ENCODE measurements at regions not wholly inside any gene's neighbourhood (a gene's known extent, or its start where the extent isn't known, plus 50 kb on each side); places are given as distances from the start of the nearest gene placed in this dataset.

DNA sequence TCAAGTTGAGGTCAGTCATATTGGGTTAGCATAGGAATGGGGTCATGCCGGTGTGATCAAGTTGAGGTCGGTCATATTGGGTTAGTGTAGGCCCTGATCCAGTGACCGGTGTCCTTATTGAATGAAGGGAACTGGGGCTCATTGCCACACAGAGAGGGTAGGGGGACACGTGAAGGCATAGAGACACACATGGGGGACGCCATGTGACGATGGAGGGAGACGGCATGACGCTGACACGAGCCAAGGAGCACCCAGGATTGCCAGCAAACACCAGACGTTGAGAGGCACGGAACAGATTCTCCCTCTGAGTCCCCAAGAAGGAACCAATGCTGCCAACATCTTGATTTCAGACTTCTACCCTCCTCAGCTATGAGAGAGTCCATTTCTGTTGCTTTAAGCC, 136.9 kb upstream of the ZBTB40 start:
- DNase-seq (ENCODE audit: low read depth in 4 of 4, low spot score in 1 of 4): no peak

DNA sequence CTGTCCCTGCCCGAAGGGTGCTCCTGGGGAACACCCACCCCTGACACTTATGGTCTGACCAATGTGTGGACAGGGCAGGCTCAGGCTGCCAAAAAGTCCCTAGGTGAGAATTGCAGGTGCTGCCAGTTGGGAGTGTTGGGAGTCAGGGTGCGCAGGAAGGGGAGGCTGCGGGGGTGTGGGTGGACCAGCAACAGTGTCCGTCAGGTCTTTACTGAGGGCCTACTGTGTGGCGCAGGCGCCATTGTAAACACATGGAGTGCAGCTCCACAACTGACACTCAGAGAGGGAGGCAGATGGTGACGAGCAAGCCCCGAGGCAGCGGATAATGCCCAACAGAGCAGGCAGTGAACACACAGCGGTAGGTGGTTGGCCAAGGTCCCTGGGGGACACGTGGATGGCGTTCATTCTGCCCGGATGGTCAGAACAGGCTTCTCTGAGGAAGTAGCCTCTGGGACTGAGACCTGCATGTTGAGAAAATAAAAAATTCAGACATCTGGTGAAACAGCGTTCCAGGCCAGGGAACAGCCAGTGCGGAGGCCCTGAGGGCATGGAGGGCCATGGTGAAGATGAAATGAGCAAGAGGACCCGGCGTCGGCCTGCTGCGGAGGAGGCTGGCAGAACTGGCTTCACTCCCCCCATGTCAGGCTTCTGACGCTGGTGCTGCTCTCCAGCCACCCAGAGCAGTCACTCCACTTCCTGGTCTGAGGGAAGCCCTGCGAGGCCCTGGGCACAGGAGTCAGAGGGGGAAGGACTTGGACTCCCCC, 136.2 kb upstream of the ZBTB40 start:
- no peak for DNase-seq (ENCODE audit: low read depth in 4 of 4, low spot score in 1 of 4)

DNA sequence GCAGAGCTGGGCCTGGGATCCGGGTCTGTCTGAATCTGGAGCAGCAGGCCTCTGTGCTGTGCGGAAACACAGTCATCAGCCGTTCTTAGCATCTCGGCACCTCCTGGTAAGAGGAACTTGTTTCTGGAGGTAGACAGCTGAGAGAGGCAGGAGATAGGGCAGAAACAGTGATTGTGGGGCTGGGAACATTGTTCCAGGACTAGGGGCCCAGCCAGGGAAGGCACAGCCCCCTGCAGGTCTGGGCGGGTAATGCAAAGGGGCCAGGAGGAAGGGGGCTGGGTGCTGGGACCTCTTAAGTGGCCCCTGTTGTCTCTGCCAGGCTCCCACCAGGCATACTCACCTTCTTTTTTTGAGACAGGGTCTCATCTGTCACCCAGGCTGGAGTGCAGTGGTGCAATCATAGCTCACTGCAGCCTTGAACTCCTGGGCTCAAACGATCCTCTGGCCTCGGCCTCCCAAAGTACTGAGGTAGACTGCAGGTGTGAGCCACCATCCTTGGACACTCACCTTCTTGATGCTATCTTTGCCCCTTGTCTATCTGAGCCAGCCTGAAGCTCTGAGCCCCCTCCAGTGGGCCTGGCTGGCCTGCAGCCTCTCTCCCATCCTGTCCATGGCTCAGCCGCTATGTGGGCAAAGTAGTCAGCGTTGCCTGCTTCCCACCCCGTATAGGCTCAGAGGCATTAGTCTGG, 134.3 kb upstream of the ZBTB40 start:
- DNase-seq (ENCODE audit: low read depth in 4 of 4, low spot score in 1 of 4): no peak

DNA sequence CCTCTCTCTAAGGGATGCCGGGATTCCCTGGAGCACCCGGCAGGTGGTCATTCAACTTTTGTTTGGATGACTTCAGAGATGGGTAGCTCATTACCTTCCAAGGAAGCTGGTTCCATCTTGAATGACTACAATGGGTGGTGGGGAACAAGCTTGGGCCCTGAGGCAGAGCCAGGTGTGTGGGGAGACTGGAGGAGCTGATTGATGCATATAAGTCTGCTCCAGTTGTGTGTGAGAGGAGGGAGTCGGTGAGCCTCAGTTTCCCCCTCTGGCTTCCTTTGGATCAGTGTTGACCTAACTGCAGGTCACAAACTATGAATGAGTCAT, 133.8 kb upstream of the ZBTB40 start:
- no peak for DNase-seq (ENCODE audit: low read depth in 4 of 4, low spot score in 1 of 4)

DNA sequence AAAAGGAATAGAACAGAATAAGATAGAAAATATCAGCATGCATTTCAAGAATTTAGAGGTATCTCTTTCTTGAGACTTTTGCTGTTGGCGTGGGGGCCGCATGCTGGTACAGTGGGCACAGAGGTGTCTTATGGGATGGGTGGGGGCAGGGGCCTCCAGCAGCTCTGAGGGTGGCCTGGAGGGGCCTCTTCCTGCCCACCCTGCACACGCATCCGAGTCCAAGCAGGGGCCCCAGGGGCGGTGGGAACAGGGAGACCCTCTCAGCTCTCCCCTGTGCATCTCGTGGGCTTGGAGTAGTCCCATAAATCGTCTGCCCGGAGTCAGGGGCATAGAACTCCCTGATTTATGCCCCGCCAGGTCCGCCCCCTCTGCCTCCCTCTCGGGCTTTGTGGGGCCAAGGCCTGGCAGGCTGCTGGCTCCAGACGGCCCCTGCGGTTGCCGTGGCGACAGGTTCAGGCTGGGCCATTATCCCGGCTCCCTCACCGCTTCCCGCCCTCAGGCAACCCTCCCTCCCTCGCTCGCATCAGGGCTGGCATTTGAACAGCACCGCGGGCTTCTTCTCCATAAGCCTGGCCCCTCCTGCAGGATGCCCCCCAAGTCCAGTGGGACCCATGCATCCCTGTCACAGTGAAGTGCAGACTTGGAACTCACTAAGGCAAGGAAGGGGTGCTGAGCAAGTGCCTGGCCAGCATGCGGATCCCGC, 133.2 kb upstream of the ZBTB40 start:
- no peak for DNase-seq (ENCODE audit: low read depth in 4 of 4, low spot score in 1 of 4)

DNA sequence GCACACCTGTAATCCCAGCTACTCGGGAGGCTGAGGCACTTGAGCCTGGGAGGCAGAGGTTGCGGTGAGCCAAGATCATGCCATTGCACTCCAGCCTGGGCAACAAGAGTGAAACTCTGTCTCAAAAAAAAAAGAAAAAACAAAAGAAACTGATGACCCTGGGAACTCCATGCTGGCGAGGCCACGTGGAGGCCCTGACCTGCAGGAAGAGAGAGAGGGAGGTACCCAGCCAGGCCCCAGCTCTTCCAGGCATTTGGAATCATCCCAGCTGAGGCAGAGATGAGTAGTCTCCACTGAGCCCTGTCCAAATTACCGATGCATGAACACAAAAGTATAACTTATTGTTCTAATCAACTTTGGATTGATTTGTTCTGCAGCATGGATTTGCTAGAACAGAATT, 132.0 kb upstream of the ZBTB40 start:
- DNase-seq (ENCODE audit: low read depth in 4 of 4, low spot score in 1 of 4): no peak

DNA sequence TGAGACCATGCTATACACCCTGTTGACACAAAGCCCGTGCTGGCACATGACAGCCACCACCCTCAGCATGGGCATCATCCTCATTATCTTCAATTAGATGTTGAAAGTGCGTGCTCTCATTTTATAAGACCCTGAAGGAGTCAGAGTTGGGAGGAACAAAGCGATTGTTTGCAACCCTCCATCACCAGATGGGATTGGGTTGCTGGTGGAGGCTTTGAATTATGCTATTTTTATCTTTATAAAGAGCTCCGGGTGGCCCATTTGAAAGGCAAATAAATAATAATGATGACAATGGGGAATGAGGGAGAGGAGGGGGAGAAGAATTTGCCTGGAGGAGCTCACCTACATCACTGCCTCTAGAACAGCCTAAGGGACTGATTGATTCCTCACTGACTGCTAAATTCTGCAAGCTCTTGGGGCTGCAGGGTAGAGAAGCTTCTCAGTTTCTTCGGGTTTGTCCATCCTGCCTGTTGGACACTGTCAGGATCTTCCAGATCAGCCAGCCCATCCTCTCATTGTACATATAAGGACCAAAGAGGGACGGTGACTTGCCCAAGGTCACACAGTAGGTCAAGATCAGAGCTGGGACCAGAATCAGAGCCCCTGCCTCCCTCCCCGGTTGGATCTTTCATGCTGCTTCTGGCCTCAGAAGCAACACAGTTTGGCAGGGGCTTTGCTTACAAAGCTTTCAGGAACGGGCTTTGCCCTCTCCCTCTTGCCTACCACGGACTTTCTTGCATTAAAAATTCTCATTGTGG, 130.9 kb upstream of the ZBTB40 start:
- no peak for DNase-seq (ENCODE audit: low read depth in 4 of 4, low spot score in 1 of 4)

DNA sequence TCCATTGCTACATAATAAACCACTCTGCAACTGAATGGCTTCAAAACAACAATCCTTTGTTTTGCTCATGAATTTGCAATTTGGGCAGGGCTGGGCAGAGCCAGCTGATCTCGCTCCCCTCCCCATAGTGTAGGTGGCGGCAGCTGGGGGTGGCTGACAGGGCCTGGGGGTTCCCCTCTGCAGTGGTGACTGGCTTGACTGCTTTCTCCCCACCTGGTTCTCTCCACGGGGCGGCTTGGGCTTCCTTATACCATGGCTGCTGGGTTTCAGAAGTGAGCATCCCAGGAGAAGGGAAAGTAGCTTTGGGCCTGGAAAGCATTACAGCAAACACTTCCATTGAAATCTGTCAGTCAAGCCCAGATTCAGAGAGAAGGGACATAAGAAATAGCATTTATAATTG, 129.7 kb upstream of the ZBTB40 start:
- DNase-seq (ENCODE audit: low read depth in 4 of 4, low spot score in 1 of 4): no peak

DNA sequence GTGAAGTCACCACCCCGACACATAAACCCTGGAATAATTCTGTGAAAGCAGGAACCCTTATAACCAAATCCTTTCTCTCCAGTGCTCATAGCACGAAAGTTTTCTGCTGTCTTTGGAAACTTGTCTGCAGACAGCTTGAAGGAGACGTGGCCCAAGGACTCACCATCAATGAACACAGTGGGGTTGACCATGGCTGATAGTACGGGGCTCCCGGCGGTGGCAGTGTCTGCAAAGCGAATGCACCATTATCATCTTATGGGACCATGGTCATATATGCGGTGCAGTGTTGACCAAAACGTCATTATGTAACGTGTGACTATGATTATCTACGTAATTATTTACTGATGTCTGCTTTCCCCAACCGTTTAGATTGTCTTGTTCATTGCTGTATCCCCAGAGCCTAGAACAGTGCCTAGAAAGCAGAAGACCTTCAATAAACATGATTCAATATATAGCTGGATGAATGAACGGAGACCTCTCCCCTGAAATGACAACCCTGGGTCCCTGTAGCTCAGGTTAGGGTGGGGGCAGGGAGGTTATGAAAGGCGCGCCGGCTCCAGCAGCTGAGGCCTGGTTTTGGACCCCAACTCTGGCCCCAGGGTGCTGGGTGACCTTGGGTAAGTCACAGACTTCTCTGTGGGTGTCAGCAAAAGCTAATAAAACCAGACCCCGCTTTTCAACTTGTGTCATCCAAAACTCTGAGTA, 128.4 kb upstream of the ZBTB40 start:
- DNase-seq (ENCODE audit: low read depth in 4 of 4, low spot score in 1 of 4): no peak

DNA sequence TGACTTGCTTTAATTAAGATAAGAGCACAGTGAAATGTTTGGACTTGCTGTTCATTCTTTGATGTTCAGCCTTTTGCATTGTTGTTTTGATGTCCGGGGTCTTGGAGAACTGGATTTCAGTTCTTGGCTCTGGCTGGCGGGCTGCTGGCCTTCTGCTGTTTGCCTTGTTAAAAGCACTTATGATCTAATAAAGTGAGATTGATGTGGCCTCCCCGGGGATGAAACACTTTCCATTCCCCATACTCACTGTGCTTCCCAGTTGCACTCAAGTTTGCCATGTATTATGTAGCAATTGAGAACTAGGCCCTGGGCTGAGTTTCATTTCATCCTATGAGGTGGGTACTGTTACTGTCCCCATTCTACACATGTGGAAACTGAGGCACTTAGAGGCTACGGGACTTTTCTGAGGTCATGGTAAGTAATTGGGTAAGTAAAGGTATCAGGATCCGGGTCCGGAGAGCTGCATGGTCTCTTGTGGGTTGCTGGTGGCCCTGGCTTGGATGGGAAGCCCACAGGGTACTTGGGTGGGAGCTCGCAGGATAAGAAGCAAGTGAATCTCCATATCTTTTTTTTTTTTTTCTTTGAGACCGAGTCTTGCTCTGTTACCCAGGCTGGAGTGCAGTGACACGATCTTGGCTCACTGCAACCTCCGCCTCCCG, 127.7 kb upstream of the ZBTB40 start:
- no peak for DNase-seq (ENCODE audit: low read depth in 4 of 4, low spot score in 1 of 4)

DNA sequence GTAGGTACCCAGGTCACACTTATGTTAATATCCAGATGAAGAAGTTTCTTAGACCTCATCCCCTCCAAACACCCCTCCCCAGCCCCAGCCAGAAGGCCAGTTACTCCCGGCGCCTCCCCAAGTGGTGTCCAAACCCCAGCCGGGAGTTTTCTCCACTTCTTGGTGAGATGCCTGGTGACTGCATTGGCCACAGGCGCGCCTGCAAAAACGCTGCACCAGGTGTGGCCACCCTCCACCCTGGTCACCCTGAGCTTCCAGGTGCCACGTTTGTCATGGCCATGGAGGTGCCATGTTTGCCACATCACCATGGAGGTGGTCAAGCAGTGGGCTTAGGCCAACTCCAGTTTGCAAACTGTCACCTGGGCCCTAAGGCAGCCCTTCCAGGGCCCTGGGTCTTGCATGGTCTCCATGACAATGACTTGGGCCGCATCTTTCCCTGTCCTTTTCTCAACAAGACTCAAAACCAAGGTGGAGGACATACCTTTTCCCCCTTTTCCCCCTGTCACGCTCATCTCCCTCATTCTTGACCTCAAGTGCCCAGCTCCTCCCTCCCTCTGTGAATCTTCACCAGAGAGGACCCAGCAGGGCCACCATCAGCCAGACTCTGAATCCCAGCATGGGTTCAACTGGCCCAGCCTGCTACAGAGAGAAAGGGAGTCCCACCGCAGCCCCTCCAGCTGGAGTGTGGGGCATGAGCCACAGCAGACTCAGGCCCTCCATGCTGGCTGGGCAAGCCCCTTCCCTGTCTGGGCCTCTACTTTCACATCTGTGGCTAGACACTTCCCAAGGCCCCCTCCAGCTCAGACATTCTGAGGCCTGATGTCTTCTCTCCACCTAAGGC, 125.9 kb upstream of the ZBTB40 start:
- no peak for DNase-seq (ENCODE audit: low read depth in 4 of 4, low spot score in 1 of 4)

DNA sequence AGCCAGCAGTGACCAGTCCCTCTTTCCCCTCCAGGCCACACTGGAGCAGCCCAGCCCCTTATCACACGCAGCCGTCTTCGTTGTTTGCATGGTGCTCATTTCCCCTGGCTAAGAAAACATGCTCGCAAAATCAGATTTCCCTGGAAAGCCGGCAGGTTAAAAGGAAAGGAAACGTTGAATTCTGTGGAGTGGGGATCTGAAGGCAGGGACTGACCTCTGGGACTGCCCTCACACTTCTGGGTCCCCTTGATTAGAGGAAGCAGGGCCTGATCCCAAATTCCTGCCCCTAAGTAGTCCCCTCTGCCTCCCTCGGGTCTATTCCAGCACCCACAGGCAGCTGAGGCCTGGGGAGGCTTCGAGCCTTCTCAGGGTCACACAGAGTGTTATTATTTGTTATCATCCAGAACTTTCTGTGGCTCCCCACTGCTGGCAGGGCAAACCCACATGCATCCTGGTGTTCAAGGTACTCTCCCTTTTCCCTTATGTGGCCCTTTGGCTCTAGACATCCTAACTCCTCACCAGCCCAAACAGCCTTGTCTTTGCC, 125.2 kb upstream of the ZBTB40 start:
- no peak for DNase-seq (ENCODE audit: low read depth in 4 of 4, low spot score in 1 of 4)

DNA sequence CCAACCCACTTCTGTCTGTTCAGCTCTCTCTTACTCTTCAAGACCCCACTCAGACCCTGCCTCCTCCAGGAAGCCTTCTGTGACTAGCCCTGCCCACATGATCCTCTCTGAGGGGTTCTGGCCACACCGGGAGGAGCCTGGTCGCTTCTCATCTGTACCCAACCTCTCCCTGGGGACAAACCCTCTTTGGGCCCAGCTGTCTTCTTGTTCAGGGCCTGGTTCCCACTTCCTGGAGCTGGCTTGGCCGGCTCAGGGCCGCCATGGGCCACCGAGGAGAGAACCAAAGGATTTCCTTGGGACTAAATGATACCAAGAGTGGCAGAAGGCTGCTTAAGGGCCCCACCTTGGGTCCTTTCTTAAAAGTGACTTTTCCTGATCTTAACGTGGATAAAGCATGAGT, 124.7 kb upstream of the ZBTB40 start:
- DNase-seq (ENCODE audit: low read depth in 4 of 4, low spot score in 1 of 4): no peak

DNA sequence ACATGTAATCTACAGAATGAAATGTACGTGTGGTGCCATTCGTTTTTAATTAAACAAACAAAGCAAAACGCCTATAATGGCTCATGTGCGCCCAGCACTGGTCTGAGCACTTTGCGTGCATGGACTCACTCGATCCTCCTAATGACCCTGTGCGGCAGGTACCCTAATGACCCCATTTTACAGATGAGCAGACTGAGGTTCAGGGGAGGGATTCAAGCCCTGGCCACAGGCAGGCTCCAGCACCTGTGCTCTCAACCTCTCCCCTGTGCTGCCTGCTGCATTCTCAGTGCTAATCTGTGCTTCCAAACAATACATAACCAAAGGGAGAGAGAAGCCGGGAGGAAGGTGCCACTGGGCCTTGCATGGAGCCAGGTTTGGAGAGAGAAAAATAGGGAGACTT, 124.2 kb upstream of the ZBTB40 start:
- no peak for DNase-seq (ENCODE audit: low read depth in 4 of 4, low spot score in 1 of 4)

DNA sequence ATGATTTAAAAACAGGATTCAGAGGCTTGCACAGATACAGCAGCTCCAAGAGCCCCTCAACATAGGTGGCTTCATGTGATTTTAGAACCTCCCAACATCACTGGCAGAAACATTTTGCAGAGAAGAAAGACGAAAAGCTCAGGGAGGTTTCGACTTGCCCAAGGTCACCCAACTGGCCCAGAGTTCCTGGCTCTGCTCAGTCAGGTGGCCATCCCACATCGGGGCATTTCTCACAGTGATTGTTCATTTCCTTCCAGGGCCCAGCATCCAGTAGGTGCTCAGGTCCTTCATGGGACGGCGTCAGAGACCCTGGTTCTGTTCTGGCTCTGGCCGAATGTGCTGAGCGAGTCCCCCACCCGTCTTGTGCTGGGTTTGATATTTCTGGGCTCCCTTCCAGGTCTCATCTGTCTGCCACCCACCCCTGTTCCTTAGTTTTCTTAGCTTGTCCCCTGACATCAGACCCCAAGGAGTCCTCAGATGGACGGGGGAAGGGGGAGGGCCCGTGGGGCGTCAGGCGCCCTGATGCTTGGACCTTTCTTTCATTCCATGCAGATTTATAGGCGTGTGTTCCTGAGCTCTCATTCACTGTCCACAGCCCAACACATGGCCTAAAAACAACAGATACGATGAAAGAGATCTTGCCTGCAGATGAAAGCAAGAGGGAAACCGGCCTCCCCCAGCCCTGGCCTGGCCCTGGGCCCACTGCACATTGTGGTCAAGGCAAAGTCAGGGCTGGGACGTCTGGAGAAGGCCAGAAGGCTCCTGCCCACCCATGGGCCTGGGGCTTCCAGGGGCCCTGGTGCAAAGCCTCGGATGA, 123.1 kb upstream of the ZBTB40 start:
- no peak for DNase-seq (ENCODE audit: low read depth in 4 of 4, low spot score in 1 of 4)

DNA sequence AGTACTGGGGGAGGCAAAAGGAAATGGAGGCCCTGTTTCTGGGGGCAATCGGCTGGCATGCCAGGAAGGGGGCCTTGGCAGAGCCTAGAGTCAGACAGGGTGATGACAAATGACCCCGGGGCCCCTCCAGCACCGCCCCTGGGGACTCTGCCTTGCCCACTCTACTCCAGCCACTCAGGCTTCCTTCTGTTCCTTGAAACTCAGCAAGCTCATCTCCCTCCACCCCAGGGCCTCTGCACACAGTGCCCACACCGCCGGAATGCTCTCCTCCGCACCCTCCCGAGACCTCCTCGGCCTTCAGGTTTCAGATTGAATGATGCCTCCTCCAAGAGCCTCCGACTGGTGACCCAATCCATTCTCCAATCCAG, 122.5 kb upstream of the ZBTB40 start:
- no peak for DNase-seq (ENCODE audit: low read depth in 4 of 4, low spot score in 1 of 4)

DNA sequence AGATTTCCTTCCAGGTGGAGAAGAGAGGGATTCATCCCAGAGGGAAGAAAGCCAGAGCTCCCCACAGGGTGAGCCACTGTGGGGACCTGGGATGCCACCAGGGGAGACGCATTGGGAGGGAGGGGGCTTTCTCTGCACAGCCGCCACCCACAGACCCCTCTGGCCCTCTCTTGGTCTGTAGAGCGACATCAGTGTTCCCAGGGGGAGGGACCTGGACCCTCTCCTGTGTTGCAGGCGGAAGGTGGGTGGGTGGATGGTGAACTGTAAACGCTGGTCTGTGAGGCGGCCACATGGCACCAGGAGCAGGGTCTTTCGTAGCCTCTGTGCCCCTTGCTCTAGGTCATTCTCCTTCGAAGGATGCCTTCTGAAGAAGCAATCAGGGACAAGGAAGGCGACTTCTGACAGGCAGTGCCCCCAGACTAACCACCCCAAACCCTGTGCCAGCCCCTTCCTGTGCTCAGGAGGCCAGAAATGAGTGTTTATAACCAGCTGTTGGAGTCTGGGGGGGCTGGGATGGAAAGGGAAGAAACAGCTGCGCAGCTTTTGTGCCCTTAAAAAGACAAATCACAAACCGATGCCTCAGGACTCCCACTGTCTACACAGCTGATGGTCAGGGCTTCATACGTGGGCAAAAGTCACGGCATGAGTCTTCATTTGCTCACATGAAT, 121.4 kb upstream of the ZBTB40 start:
- no peak for DNase-seq (ENCODE audit: low read depth in 4 of 4, low spot score in 1 of 4)

DNA sequence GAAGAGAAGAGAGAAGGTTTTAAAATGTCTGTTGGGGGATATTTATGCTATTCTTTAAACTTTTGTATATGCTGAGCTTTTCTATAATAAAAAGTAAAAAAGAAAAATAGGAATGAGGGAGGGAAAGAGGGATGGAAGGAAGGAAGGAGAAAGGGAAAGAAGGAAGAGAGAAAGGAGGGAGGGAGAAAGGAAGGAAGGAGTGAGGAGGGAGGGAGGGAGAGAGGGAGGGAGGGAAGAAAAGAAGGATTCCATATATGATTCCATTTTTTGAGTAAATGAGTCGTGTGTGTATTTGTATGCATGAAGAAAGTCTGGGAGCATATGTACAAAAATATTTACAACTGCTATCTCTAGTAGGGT, 120.9 kb upstream of the ZBTB40 start:
- DNase-seq (ENCODE audit: low read depth in 4 of 4, low spot score in 1 of 4): no peak
